ENCODE measurements at regions not wholly inside any gene's neighbourhood (a gene's known extent, or its start where the extent isn't known, plus 50 kb on each side); places are given as distances from the start of the nearest gene placed in this dataset.
"Not testable (repeated sequence)": the region's sequence is repeated elsewhere in the genome, so short reads cannot be mapped to it uniquely, and the experiment has no call there.

- Mint-ChIP-seq H3K27me3 (no peaks in the 10 kb centered on the region), H3K4me1 (peaks cover 20% of the 10 kb centered on the region), H3K27ac (no peak overlapping the region), H3K9me3 (ENCODE audit: insufficient read depth) (no peaks in the 10 kb centered on the region), H3K4me3 (no peak overlapping the region)
- Histone ChIP-seq H3K4me1 (ENCODE audit: control insufficient read depth in 2 of 2, insufficient read depth in 2 of 2, low read length in 2 of 2) (peaks cover 0 to 28% of the 10 kb centered on the region in 2 donors), H2AFZ (ENCODE audit: insufficient read depth, low read depth, low read length, poor library complexity, severe bottlenecking) (no peak overlapping the region), H3K9me3 (ENCODE audit: control extremely low read depth in 1 of 3, control insufficient read depth in 2 of 3, insufficient read depth in 1 of 3, low read length in 2 of 3) (no peaks in the 10 kb centered on the region), H3K4me2 (replicated peaks; ENCODE audit: low read depth, low read length, poor library complexity, severe bottlenecking) (no peak overlapping the region), H3K9ac (ENCODE audit: low read length) (no peak overlapping the region), H3K36me3 (replicated peaks in 1 of 2; ENCODE audit: control extremely low read depth in 1 of 2, control insufficient read depth in 1 of 2, extremely low read depth in 1 of 2, insufficient read depth in 2 of 2, low read length in 1 of 2) (no peaks in the 10 kb centered on the region), H3K27me3 (replicated peaks in 1 of 4; ENCODE audit: control extremely low read depth in 1 of 4, control insufficient read depth in 3 of 4, insufficient read depth in 4 of 4, low read length in 3 of 4) (peaks cover 0 to 3% (median 0%) of the 10 kb centered on the region in 4 experiments), H3K4me3 (ENCODE audit: control extremely low read depth in 1 of 5, extremely low read depth in 1 of 5, insufficient read depth in 1 of 5, low read depth in 2 of 5, low read length in 4 of 5) (no peak overlapping the region), H3K27ac (ENCODE audit: low read length in 2 of 2) (no peak overlapping the region), H4K20me1 (ENCODE audit: control insufficient read depth, insufficient read depth, low read length, poor library complexity, severe bottlenecking) (no peaks in the 10 kb centered on the region), H3K79me2 (ENCODE audit: control insufficient read depth, insufficient read depth, low read length) (no peaks in the 10 kb centered on the region)
- intact Hi-C loops (cut with micrococcal nuclease) = no loop called here
- POLR2A ChIA-PET = no interaction called here
- CTCF ChIA-PET = no interaction called here
- DNase-seq (no peak), ATAC-seq (ENCODE audit: low read depth) (no peak)
- TF ChIP-seq CTCF (IDR thresholded peaks at IDR 0.05) = no peak
- TF ChIP-seq EZH2 (IDR thresholded peaks at IDR 0.05; ENCODE audit: borderline replicate concordance, insufficient read depth, low read depth, low read length, poor library complexity, severe bottlenecking) = no peak
- no CpG with 5 or more reads among the region's 3 CpGs for WGBS (ENCODE audit: insufficient coverage)
Measured at GRCh38 chr11:134591338-134591737, 179.3 kb upstream of the B3GAT1 start.

- no peaks in the 10 kb centered on the region for H3K79me2 ChIP-seq (ENCODE audit: control insufficient read depth, insufficient read depth, low read length)
- Mint-ChIP-seq H3K27me3 (no peaks in the 10 kb centered on the region), H3K9me3 (ENCODE audit: insufficient read depth) (no peaks in the 10 kb centered on the region), H3K4me3 (peak overlapping the region; percentile 13), H3K4me1 (peaks cover 34% of the 10 kb centered on the region), H3K27ac (peak overlapping the region; percentile 15)
- H3K4me3 ChIP-seq (ENCODE audit: control extremely low read depth in 1 of 5, extremely low read depth in 1 of 5, insufficient read depth in 1 of 5, low read depth in 2 of 5, low read length in 4 of 5) = no peak overlapping the region
- peaks cover 0 to 50% of the 10 kb centered on the region in 2 donors for H3K4me1 ChIP-seq (ENCODE audit: control insufficient read depth in 2 of 2, insufficient read depth in 2 of 2, low read length in 2 of 2)
- H3K27ac ChIP-seq (ENCODE audit: low read length in 2 of 2) = no peak overlapping the region
- no peak overlapping the region for H3K9ac ChIP-seq (ENCODE audit: low read length)
- DNase-seq = no peak
- TF ChIP-seq EZH2 (IDR thresholded peaks at IDR 0.05; ENCODE audit: borderline replicate concordance, insufficient read depth, low read depth, low read length, poor library complexity, severe bottlenecking) (no peak), CTCF (IDR thresholded peaks at IDR 0.05) (no peak)
- no peaks in the 10 kb centered on the region for H3K36me3 ChIP-seq (replicated peaks in 1 of 2; ENCODE audit: control extremely low read depth in 1 of 2, control insufficient read depth in 1 of 2, extremely low read depth in 1 of 2, insufficient read depth in 2 of 2, low read length in 1 of 2)
- ATAC-seq (ENCODE audit: low read depth) = no peak
- H3K4me2 ChIP-seq (replicated peaks; ENCODE audit: low read depth, low read length, poor library complexity, severe bottlenecking) = no peak overlapping the region
- H3K9me3 ChIP-seq (ENCODE audit: control extremely low read depth in 1 of 3, control insufficient read depth in 2 of 3, insufficient read depth in 1 of 3, low read length in 2 of 3) = no peaks in the 10 kb centered on the region
- intact Hi-C loops (cut with micrococcal nuclease) = no loop called here
- peaks cover 0 to 3% (median 0%) of the 10 kb centered on the region in 4 experiments for H3K27me3 ChIP-seq (replicated peaks in 1 of 4; ENCODE audit: control extremely low read depth in 1 of 4, control insufficient read depth in 3 of 4, insufficient read depth in 4 of 4, low read length in 3 of 4)
- ChIA-PET CTCF (no interaction called here), POLR2A (no interaction called here)
- 77% methylated on average over 5 of the region's 5 CpGs for WGBS (ENCODE audit: insufficient coverage)
- no peak overlapping the region for H2AFZ ChIP-seq (ENCODE audit: insufficient read depth, low read depth, low read length, poor library complexity, severe bottlenecking)
- no peaks in the 10 kb centered on the region for H4K20me1 ChIP-seq (ENCODE audit: control insufficient read depth, insufficient read depth, low read length, poor library complexity, severe bottlenecking)
Measured at GRCh38 chr11:134589129-134589528, 177.1 kb upstream of the B3GAT1 start.

- H3K9me3 ChIP-seq (ENCODE audit: control extremely low read depth in 1 of 3, control insufficient read depth in 2 of 3, insufficient read depth in 1 of 3, low read length in 2 of 3); DNase-seq; H4K20me1 ChIP-seq (ENCODE audit: control insufficient read depth, insufficient read depth, low read length, poor library complexity, severe bottlenecking); H3K9me3 Mint-ChIP-seq (ENCODE audit: insufficient read depth); H3K4me2 ChIP-seq (replicated peaks; ENCODE audit: low read depth, low read length, poor library complexity, severe bottlenecking); H3K9ac ChIP-seq (ENCODE audit: low read length); POLR2A ChIA-PET; H3K36me3 ChIP-seq (replicated peaks in 1 of 2; ENCODE audit: control extremely low read depth in 1 of 2, control insufficient read depth in 1 of 2, extremely low read depth in 1 of 2, insufficient read depth in 2 of 2, low read length in 1 of 2); H3K27ac ChIP-seq (ENCODE audit: low read length in 2 of 2); H3K79me2 ChIP-seq (ENCODE audit: control insufficient read depth, insufficient read depth, low read length); H3K4me3 ChIP-seq (ENCODE audit: control extremely low read depth in 1 of 5, extremely low read depth in 1 of 5, insufficient read depth in 1 of 5, low read depth in 2 of 5, low read length in 4 of 5); H3K27me3 Mint-ChIP-seq; H3K27me3 ChIP-seq (replicated peaks in 1 of 4; ENCODE audit: control extremely low read depth in 1 of 4, control insufficient read depth in 3 of 4, insufficient read depth in 4 of 4, low read length in 3 of 4); intact Hi-C loops (cut with micrococcal nuclease); ATAC-seq (ENCODE audit: low read depth); H2AFZ ChIP-seq (ENCODE audit: insufficient read depth, low read depth, low read length, poor library complexity, severe bottlenecking); CTCF ChIA-PET: not testable (repeated sequence)
- Mint-ChIP-seq H3K4me1 (peaks cover 40% of the 10 kb centered on the region), H3K4me3 (peak overlapping the region; percentile 13), H3K27ac (peak overlapping the region; percentile 15)
- peaks cover 0 to 55% of the 10 kb centered on the region in 2 donors for H3K4me1 ChIP-seq (ENCODE audit: control insufficient read depth in 2 of 2, insufficient read depth in 2 of 2, low read length in 2 of 2)
- WGBS (ENCODE audit: insufficient coverage) = 95% methylated on average over 19 of the region's 20 CpGs
Measured at GRCh38 chr11:134588460-134589110, 176.5 kb upstream of the B3GAT1 start.
